ENCODE measurements at regions not wholly inside any gene's neighbourhood (a gene's known extent, or its start where the extent isn't known, plus 50 kb on each side); places are given as distances from the start of the nearest gene placed in this dataset.
"Not testable (repeated sequence)": the region's sequence is repeated elsewhere in the genome, so short reads cannot be mapped to it uniquely, and the experiment has no call there.

DNA sequence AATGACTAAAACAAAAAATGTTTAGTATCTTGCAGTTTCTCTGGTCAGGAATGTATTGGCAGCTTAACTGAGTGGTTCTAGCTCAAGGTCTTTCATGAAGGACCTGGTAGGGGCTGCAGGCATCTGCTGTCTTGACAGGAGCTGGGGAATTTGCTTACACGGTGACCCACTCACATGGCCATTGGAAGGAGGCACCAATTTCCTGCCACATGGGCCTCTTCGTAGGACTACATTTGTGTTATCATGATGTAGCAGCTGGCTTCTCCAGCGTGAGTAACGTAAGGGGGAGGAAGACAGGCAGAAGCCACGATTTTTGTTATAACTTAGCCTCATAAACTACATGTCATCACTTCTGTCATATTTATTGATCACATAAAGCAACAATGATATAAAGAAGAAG, 376.3 kb downstream of the AMY1C start:
- DNase-seq (ENCODE audit: low spot score) = no peak
- no peaks in the 10 kb centered on the region for H3K9me3 Mint-ChIP-seq (ENCODE audit: unreplicated experiment)
- TF ChIP-seq, protein P1, sequence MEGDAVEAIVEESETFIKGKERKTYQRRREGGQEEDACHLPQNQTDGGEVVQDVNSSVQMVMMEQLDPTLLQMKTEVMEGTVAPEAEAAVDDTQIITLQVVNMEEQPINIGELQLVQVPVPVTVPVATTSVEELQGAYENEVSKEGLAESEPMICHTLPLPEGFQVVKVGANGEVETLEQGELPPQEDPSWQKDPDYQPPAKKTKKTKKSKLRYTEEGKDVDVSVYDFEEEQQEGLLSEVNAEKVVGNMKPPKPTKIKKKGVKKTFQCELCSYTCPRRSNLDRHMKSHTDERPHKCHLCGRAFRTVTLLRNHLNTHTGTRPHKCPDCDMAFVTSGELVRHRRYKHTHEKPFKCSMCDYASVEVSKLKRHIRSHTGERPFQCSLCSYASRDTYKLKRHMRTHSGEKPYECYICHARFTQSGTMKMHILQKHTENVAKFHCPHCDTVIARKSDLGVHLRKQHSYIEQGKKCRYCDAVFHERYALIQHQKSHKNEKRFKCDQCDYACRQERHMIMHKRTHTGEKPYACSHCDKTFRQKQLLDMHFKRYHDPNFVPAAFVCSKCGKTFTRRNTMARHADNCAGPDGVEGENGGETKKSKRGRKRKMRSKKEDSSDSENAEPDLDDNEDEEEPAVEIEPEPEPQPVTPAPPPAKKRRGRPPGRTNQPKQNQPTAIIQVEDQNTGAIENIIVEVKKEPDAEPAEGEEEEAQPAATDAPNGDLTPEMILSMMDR (IDR thresholded peaks at IDR 0.05; ENCODE audit: unreplicated experiment) = no peak
- no peaks in the 10 kb centered on the region for H3K27me3 Mint-ChIP-seq (ENCODE audit: unreplicated experiment)
- H3K4me1 Mint-ChIP-seq (ENCODE audit: unreplicated experiment) = no peaks in the 10 kb centered on the region
- H3K27ac Mint-ChIP-seq (ENCODE audit: unreplicated experiment) = no peak overlapping the region
- H3K36me3 Mint-ChIP-seq (ENCODE audit: low read depth, unreplicated experiment) = no peaks in the 10 kb centered on the region
- H3K4me3 Mint-ChIP-seq (ENCODE audit: unreplicated experiment) = no peak overlapping the region

DNA sequence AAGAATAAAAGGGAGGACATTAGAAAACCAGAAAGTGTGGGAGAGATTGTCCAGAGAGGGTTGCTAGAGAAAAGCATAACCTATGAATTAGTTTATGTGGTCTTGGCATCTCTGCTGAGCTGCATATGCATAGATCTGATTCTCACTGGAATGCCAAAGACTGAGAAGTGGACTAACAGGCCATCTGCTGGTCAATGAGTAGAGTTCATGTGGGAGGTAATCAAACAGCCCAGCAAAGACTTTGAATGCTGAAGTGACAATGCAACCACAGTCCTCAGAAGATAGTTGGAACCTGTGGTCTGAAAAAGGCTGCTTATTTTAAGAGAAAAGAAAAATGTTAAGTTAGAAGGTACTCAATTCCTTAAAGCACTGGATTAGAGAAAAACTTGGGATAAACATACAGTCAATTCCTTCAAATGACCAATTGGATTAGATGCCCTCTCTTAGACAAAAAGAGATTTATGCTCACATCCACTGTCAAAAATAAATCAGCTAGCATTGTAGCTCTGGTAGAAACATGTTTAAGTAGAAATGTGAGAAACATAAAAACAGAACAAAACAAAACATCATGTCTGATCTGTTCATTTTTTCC, 382.8 kb downstream of the AMY1C start:
- Mint-ChIP-seq H3K4me1 (ENCODE audit: unreplicated experiment) (peaks cover 5% of the 10 kb centered on the region), H3K4me3 (ENCODE audit: unreplicated experiment) (no peak overlapping the region)
- TF ChIP-seq, protein P1 (IDR thresholded peaks at IDR 0.05; ENCODE audit: unreplicated experiment) = peak; percentile 50

DNA sequence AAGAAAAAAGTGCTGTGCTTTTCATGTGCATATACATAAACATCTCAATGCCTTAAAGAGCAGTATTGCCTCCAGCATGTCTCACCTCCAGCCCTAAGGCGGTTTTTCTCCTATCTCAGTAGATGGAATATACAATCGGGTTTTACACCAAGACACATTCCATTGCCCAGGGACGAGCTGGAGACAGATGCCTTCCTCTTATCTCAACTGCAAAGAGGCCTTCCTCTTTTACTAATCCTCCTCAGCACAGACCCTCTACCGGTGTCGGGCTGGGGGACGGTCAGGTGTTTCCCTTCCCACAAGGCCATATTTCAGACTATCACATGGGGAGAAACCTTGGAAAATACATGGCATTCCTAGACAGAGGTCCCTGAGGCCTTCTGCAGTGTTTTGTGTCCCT, 385.3 kb downstream of the AMY1C start:
- not testable (repeated sequence) for H3K36me3 Mint-ChIP-seq (ENCODE audit: low read depth, unreplicated experiment); DNase-seq (ENCODE audit: low spot score); H3K27me3 Mint-ChIP-seq (ENCODE audit: unreplicated experiment); H3K4me3 Mint-ChIP-seq (ENCODE audit: unreplicated experiment); H3K9me3 Mint-ChIP-seq (ENCODE audit: unreplicated experiment); H3K4me1 Mint-ChIP-seq (ENCODE audit: unreplicated experiment); H3K27ac Mint-ChIP-seq (ENCODE audit: unreplicated experiment)

More for the DNA sequence above, 382.8 kb downstream of the AMY1C start:
- Mint-ChIP-seq H3K9me3 (ENCODE audit: unreplicated experiment) (no peaks in the 10 kb centered on the region), H3K36me3 (ENCODE audit: low read depth, unreplicated experiment) (no peaks in the 10 kb centered on the region), H3K27ac (ENCODE audit: unreplicated experiment) (no peak overlapping the region), H3K27me3 (ENCODE audit: unreplicated experiment) (no peaks in the 10 kb centered on the region)
- DNase-seq (ENCODE audit: low spot score) = peak; percentile 23

DNA sequence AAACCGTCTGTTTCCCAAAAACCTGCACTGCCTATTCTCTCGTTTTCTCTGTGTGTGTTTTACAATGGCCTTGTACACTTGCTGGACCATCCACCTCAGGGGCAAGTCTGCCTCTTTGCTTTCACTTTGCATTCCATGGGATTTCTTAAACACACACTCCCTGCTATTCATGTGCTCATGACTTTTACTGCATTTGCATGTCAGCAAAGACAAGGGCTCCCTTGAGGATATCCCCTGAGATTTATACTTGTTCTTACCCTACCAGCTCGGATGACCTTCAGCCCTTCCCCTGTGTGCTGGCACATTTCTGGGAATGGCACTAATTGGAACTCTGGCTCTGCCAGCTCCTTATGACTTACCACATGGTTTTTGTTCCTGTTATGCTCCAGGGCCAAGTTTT, 386.9 kb downstream of the AMY1C start:
- H3K27me3 Mint-ChIP-seq (ENCODE audit: unreplicated experiment) = no peaks in the 10 kb centered on the region
- no peaks in the 10 kb centered on the region for H3K9me3 Mint-ChIP-seq (ENCODE audit: unreplicated experiment)
- no peak overlapping the region for H3K4me3 Mint-ChIP-seq (ENCODE audit: unreplicated experiment)
- no peak for DNase-seq (ENCODE audit: low spot score)
- H3K27ac Mint-ChIP-seq (ENCODE audit: unreplicated experiment) = no peak overlapping the region
- H3K4me1 Mint-ChIP-seq (ENCODE audit: unreplicated experiment) = peaks cover 5% of the 10 kb centered on the region
- TF ChIP-seq, protein P1 (IDR thresholded peaks at IDR 0.05; ENCODE audit: unreplicated experiment) = no peak
- H3K36me3 Mint-ChIP-seq (ENCODE audit: low read depth, unreplicated experiment) = no peaks in the 10 kb centered on the region

DNA sequence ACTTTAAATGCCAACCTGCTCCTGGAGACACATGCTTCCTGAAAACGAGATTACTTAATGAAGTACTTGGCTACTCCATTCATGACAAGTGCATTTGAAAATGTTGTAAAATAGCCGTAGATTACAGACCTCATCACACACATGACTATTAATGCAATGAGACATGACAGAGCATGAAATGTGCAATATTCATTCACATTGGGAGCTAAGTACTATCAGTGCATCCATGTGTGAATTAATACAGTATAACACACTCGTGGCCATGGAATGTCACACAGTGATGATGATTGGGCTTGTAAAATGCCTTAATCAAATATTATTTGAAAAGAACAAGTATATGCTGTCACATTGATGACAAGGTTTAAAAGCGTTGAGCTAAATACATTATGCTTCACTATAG, 407.0 kb downstream of the AMY1C start:
- no peak overlapping the region for H3K27ac Mint-ChIP-seq (ENCODE audit: unreplicated experiment)
- H3K27me3 Mint-ChIP-seq (ENCODE audit: unreplicated experiment) = no peaks in the 10 kb centered on the region
- TF ChIP-seq, protein P1 (IDR thresholded peaks at IDR 0.05; ENCODE audit: unreplicated experiment) = no peak
- no peak for DNase-seq (ENCODE audit: low spot score)
- H3K4me1 Mint-ChIP-seq (ENCODE audit: unreplicated experiment) = no peaks in the 10 kb centered on the region
- H3K4me3 Mint-ChIP-seq (ENCODE audit: unreplicated experiment) = no peak overlapping the region
- H3K36me3 Mint-ChIP-seq (ENCODE audit: low read depth, unreplicated experiment) = no peaks in the 10 kb centered on the region
- H3K9me3 Mint-ChIP-seq (ENCODE audit: unreplicated experiment) = no peaks in the 10 kb centered on the region
